Prostate gland (tissue), 2 donors: ENCODE measurements at regions not wholly inside any gene's neighbourhood (a gene's known extent, or its start where the extent isn't known, plus 50 kb on each side); places are given as distances from the start of the nearest gene placed in this dataset.

Source experiments
- DNase-seq: peaks from one replicate; pipeline ENCODE4 v3.0.0-alpha.2; 2019; ENCODE audit warnings: low spot score
- H3K27ac ChIP-seq, 2 donors: fragments of 200-600 bp; sonication (generic); 2 replicates each; pipeline ENCODE4 v1.5.1; 2017 to 2019
- H3K27me3 ChIP-seq: fragments of 200-600 bp; sonication (generic); replicated peaks from 2 replicates; pipeline ENCODE4 v1.5.1; 2019; ENCODE audit not compliant: insufficient read depth
- H3K36me3 ChIP-seq, 2 donors: fragments of 200-600 bp; sonication (generic); 1 replicate in 1 of 2; 2 replicates in 1 of 2; pipeline versions ENCODE4 v1.5.1 to v1.8.1; 2017 to 2019
- H3K4me1 ChIP-seq: fragments of 200-600 bp; sonication (generic); replicated peaks from 2 replicates; pipeline ENCODE4 v1.5.1; 2019
- H3K4me3 ChIP-seq, 2 donors: fragments of 200-600 bp; sonication (generic); 2 replicates each; pipeline ENCODE4 v1.5.1; 2017 to 2019
- H3K9me3 ChIP-seq: fragments of 200-600 bp; sonication (generic); 2 replicates; pipeline ENCODE4 v1.5.1; 2017
- CTCF ChIP-seq, 4 experiments: fragments of 200-600 bp in 2 of 4; fragments of 450-650 bp in 2 of 4; sonication (generic) in 2 of 4; IDR thresholded peaks; 1 replicate in 3 of 4; 2 replicates in 1 of 4; pipeline ENCODE4 v1.5.1; 2016 to 2019; ENCODE audit warnings: antibody characterized with exemption in 4 of 4, mild to moderate bottlenecking in 2 of 4, moderate library complexity in 2 of 4
- POLR2A ChIP-seq: fragments of 450-650 bp; IDR thresholded peaks from one replicate; pipeline ENCODE4 v1.6.1; 2016; ENCODE audit warnings: antibody characterized with exemption, mild to moderate bottlenecking
- POLR2AphosphoS5 ChIP-seq: sonication (generic); formaldehyde crosslinking; IDR thresholded peaks from one replicate; pipeline ENCODE4 v1.6.1; 2017; ENCODE audit warnings: antibody characterized with exemption
- WGBS: methylation state at CpG from one replicate; pipeline ENCODE4 v1.1.5; 2018; 5-methylcytosine and 5-hydroxymethylcytosine counted together
- intact Hi-C: fragments of 100-400 bp; cut with DNase I; formaldehyde crosslinking; loops from one replicate; pipeline ENCODE4 v1.14.2; 2022

GRCh38 chr4:28827866-28828265, 1892.3 kb upstream of the PCDH7 start:
- no peak overlapping the region for H3K27ac ChIP-seq
- no peak for DNase-seq
- no peaks in the 10 kb centered on the region for H3K9me3 ChIP-seq
- intact Hi-C loops, result no loop called here
- no peak for TF ChIP-seq CTCF (IDR thresholded peaks at IDR 0.05)
- no peaks in the 10 kb centered on the region for H3K36me3 ChIP-seq
- H3K4me1 ChIP-seq, result no peaks in the 10 kb centered on the region
- H3K4me3 ChIP-seq, result no peak overlapping the region
- H3K27me3 ChIP-seq, result no peaks in the 10 kb centered on the region
- WGBS, result 97% methylated on average over 24 of the region's 24 CpGs

- Histone ChIP-seq H3K9me3 (no peaks in the 10 kb centered on the region), H3K4me3 (no peak overlapping the region), H3K36me3 (no peaks in the 10 kb centered on the region), H3K27ac (no peak overlapping the region), H3K27me3 (no peaks in the 10 kb centered on the region), H3K4me1 (no peaks in the 10 kb centered on the region)
- TF ChIP-seq CTCF (IDR thresholded peaks at IDR 0.05) (no peak), POLR2A (no peak)
- intact Hi-C loops, result no loop called here
- 88% methylated on average over 3 of the region's 3 CpGs for WGBS
- no peak for DNase-seq
Observed at GRCh38 chr4:28831867-28832266, 1888.3 kb upstream of the PCDH7 start.

- Histone ChIP-seq H3K9me3 (no peaks in the 10 kb centered on the region), H3K36me3 (no peaks in the 10 kb centered on the region), H3K27ac (no peak overlapping the region), H3K27me3 (no peaks in the 10 kb centered on the region), H3K4me3 (no peak overlapping the region), H3K4me1 (no peaks in the 10 kb centered on the region)
- intact Hi-C loops, result no loop called here
- 50% methylated on average over 1 of the region's 1 CpG for WGBS
- no peak for TF ChIP-seq POLR2A
- TF ChIP-seq POLR2AphosphoS5, result no peak
- no peak for TF ChIP-seq CTCF (IDR thresholded peaks at IDR 0.05)
- DNase-seq, result no peak
Observed at GRCh38 chr4:28832444-28832843, 1887.7 kb upstream of the PCDH7 start.

GRCh38 chr4:28834120-28834519, 1886.0 kb upstream of the PCDH7 start:
- no peaks in the 10 kb centered on the region for H3K27me3 ChIP-seq
- H3K9me3 ChIP-seq, result no peaks in the 10 kb centered on the region
- no peak for TF ChIP-seq CTCF (IDR thresholded peaks at IDR 0.05)
- TF ChIP-seq POLR2A, result no peak
- no peak for TF ChIP-seq POLR2AphosphoS5
- no peak for DNase-seq
- no peak overlapping the region for H3K4me3 ChIP-seq
- intact Hi-C loops, result no loop called here
- H3K27ac ChIP-seq, result no peak overlapping the region
- H3K36me3 ChIP-seq, result no peaks in the 10 kb centered on the region
- no peaks in the 10 kb centered on the region for H3K4me1 ChIP-seq
- 84% methylated on average over 3 of the region's 3 CpGs for WGBS

- Histone ChIP-seq H3K27ac (no peak overlapping the region), H3K9me3 (no peaks in the 10 kb centered on the region), H3K4me1 (no peaks in the 10 kb centered on the region), H3K36me3 (no peaks in the 10 kb centered on the region), H3K27me3 (no peaks in the 10 kb centered on the region), H3K4me3 (no peak overlapping the region)
- DNase-seq, result no peak
- intact Hi-C loops, result no loop called here
- TF ChIP-seq POLR2AphosphoS5, result no peak
- TF ChIP-seq POLR2A, result no peak
- no peak for TF ChIP-seq CTCF (IDR thresholded peaks at IDR 0.05)
Observed at GRCh38 chr4:28835501-28835900, 1884.7 kb upstream of the PCDH7 start.
